AG10803 (cell line): ENCODE measurements at regions not wholly inside any gene's neighbourhood (a gene's known extent, or its start where the extent isn't known, plus 50 kb on each side); places are given as distances from the start of the nearest gene placed in this dataset.
"Not testable (repeated sequence)": the region's sequence is repeated elsewhere in the genome, so short reads cannot be mapped to it uniquely, and the experiment has no call there.

Experiments used
- DNase-seq: peaks from one replicate; pipeline ENCODE4 v3.0.0; 2010; ENCODE audit warnings: low read depth
- H3K4me3 ChIP-seq: 2 replicates; pipeline ENCODE4 v1.5.1; 2011; ENCODE audit warnings: mild to moderate bottlenecking, low read length, control low read depth
- CTCF ChIP-seq: conservative IDR thresholded peaks from 2 replicates; pipeline ENCODE4 v1.5.1; 2011; ENCODE audit warnings: mild to moderate bottlenecking, low read length, control low read depth, inconsistent platforms

- DNase-seq = no peak
- H3K4me3 ChIP-seq = no peak overlapping the region
- no peak for TF ChIP-seq CTCF
Observed at GRCh38 chr10:62939698-62940097, 123.5 kb upstream of the EGR2 start.

GRCh38 chr10:62938672-62939071 lies 122.5 kb upstream of the EGR2 start:
- DNase-seq = no peak
- no peak for TF ChIP-seq CTCF
- no peak overlapping the region for H3K4me3 ChIP-seq

- no peak for DNase-seq
- no peak for TF ChIP-seq CTCF
- H3K4me3 ChIP-seq = no peak overlapping the region
Observed at GRCh38 chr10:62937674-62938073, 121.5 kb upstream of the EGR2 start.

GRCh38 chr10:62935022-62935421 lies 118.9 kb upstream of the EGR2 start:
- no peak for TF ChIP-seq CTCF
- H3K4me3 ChIP-seq = no peak overlapping the region
- no peak for DNase-seq

- TF ChIP-seq CTCF = no peak
- no peak overlapping the region for H3K4me3 ChIP-seq
Observed at GRCh38 chr10:62934258-62934657, 118.1 kb upstream of the EGR2 start.

GRCh38 chr10:62928763-62929162 lies 112.6 kb upstream of the EGR2 start:
- DNase-seq, H3K4me3 ChIP-seq: not testable (repeated sequence)

More at GRCh38 chr10:62934258-62934657, 118.1 kb upstream of the EGR2 start:
- DNase-seq = no peak

GRCh38 chr10:62926407-62926806 lies 110.2 kb upstream of the EGR2 start:
- TF ChIP-seq CTCF = no peak
- H3K4me3 ChIP-seq = no peak overlapping the region
- no peak for DNase-seq

- no peak overlapping the region for H3K4me3 ChIP-seq
- TF ChIP-seq CTCF = no peak
- no peak for DNase-seq
Observed at GRCh38 chr10:62924344-62924748, 108.2 kb upstream of the EGR2 start.
